ENCODE measurements at regions not wholly inside any gene's neighbourhood (a gene's known extent, or its start where the extent isn't known, plus 50 kb on each side); places are given as distances from the start of the nearest gene placed in this dataset.

DNA sequence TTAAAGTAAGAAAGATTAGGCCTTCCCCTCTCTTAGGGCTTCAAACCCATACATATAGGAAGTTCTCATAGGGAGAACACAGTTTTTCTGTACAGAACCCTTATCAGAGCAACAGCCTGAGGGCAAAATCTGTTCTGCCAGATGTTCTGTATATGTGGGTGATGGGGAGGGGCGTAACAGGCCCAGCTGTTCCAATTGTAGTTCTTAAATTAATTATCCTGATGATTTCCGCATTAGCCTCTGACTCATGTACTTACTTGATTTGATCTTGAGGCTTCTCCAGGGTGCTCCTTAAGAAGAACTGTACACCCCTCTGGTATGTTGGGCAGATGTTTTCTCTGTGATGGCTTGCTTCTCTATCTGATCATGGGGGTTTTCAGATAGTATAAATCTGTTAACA lies 123.1 kb upstream of the C11orf87 start:
- no peak for DNase-seq

DNA sequence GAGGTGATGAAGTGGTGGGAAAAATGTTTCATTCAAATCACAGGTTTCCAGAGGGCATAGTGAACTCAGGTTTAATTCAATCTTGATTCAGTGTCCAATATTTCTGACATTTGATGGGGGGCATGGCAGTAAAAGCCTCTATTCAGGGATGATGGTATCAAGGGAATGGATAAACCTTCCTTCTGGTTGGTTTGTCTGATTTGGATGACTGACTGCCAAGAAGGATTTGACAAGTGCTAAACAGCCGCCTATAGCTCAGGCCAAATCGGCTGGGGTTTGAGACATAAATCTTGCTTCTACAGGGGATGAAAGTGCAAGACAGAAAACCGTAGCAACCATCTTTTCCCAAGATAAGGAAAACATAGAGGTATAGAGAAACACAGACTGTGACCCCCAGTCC lies 121.8 kb upstream of the C11orf87 start:
- DNase-seq: no peak

DNA sequence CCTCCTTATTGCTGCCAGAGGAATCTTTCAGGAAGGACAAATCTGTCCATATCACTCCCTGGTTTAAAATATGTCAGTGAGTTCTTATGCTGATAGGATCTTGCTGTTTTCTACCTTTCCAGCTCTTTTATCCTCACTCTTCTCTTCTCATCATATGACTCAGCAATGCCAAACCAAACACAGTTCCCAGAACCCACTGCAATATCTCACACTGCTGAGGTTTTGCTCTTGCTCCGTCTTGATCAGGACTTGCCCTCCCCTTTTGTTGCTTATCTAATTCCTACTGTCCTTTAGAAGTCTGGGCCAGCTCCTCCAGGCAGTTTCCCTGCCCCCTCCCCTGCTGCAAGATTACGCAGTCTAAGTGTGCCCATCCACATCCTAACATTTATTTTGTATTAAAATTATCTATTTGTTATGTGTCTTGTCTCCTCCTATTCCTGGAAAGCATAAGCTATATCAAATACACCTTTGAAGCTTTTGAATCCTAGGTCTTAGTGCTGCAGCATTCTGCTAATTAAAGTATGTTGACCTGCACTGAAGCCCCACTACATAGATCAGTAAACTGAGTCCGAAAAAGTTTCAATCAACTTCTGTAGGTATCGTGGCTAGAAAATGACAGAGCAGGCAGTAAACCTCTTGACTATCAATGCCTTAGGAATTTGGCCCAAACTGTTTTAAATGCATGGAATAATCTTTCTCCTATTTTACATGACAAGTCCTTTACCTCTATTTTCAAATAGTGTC lies 119.2 kb upstream of the C11orf87 start:
- no peak for DNase-seq

DNA sequence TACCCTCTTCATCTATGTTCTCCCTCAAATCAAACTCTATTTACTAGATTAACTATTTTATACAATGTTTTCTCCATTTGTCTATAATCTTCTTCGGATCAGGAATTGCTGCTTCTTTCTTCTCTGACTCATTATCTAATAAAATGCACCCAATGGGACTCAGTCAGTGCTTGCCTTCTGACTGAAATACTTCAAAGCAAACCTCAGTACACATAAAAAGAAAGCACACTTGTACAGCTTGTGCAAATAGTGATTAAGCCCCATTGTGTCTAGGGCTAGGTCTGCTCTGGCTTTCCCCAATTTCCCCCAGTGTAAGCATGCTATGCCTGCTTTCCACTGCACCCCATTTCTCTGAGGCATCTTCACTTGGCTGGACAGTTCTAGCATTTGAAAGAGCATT lies 118.6 kb upstream of the C11orf87 start:
- DNase-seq: no peak

DNA sequence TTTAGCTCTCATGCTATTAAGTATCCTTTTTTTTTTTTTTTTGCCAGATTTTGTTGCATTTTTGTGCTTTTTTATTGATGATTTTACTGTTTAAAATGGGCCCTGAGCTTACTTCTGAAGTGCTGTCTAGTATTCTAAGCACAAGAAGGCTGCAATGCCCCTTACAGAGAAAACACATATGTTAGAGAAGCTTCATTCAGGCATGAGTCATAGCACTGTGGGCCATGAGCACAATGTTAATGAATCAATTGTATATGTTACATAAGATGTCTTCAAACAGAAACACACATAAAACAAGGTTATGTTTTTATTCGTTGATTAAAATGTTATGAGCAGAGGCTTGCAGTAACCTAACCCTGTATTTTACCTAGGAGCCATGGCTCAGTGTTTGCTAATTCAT lies 117.8 kb upstream of the C11orf87 start:
- DNase-seq: no peak

DNA sequence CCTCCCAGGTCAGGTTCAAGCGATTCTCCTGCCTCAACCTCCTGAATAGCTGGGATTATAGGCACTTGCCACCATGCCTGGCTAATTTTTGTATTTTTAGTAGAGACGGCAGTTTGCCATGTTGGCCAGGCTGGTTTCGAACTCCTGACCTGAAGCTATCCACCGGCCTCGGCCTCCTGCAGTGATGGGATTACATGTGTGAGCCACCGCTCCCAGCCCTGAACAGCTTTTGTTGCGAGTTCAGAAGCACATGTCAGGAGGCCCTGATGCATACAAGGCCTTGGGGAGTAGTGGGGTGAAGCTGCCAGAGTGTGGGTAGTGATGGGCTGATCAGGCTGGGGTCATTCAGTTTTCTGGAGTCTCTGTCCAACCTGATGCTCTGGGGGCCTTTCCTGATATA lies 117.0 kb upstream of the C11orf87 start:
- no peak for DNase-seq

DNA sequence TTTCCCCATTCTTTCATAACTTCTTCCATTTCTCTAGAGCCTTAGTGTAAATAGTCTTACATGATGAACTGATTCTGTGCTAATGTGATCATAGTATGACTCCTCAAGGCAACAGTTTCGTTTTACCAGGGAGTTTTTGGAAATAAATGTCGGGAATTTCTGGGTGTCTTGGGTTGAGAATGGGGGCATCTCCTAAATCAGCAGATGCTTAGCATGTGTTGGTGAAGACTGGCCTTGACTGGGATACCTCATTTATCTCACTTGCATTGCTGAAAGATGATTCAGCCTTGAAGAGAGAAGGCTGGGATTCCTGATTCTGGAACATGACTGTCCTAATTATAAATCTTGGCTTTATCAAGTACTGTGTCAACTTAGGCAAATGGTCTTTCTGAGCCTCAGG lies 115.7 kb upstream of the C11orf87 start:
- DNase-seq: no peak

DNA sequence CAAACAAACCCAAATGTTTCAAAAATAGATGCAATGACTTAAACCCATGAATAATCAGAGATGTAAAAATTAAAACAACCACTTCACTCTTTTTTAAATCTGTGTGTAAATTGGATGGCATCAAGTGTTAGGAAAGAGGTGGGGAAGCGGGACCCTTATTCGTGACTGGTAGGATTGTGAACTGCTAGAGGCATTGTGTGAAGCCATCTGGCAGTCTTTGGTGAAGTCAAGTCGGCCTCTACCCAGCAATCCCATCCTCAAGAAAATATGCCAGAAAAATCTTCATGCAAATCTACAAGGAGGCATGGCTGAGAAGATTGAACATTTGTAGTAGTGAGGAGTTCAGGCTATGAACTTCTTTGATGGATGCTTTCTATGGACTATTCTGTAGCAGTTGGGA lies 114.6 kb upstream of the C11orf87 start:
- no peak for DNase-seq

DNA sequence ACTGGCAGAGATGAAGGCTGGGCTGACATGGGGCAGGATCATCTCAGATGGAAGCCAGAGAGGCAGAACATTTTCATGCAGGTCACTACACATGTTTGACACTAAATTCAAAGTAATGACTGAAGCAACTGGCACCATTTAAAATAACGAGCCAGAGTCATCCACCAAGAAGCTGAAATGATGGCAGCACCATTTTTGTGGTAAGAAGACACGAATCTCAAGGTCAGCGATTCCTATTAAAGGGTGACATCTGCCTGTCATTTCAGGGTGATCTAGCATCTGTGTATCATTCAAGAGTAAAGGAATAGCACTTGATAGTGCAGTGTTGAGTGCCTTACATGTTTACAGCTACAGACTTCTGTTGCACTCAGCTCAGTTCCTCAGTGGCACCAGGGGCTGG lies 113.4 kb upstream of the C11orf87 start:
- DNase-seq: no peak

DNA sequence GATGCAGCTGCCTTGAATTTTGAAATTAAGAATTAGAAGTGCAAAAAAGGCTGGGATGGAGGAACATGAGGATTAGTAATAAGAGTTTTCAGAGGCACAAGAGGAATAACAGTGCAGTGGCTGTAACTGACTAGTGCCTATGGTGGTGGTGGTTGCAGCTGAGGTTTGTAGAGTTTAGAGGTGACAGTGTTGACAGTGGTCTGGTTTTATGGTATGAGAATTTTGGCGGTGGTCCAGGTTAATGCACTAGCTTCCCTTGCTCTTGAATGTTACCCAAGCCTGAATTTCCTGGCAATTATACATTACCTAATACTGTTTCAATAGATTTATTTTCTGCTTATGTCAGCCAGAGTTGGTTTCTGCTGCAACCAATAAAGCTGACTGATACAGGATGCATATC lies 112.8 kb upstream of the C11orf87 start:
- no peak for DNase-seq

DNA sequence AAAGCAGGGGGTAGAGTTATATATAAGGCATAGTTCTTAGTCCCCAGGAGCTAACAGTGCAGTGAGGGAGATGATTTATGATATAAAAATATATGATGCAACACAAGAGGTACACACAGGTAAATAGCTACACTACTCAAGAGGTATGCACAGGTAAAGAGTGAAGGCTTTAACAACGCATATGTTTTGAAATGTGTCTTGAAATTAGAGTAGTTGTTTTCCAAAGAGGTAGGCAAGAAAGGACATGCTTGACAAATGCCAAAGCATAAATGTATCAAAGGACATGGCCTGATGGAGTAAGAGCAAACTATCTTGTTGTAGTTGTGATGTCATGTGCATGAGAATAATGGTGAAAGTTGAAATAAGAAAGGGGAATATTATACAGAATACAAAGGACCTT lies 104.3 kb upstream of the C11orf87 start:
- DNase-seq: no peak

DNA sequence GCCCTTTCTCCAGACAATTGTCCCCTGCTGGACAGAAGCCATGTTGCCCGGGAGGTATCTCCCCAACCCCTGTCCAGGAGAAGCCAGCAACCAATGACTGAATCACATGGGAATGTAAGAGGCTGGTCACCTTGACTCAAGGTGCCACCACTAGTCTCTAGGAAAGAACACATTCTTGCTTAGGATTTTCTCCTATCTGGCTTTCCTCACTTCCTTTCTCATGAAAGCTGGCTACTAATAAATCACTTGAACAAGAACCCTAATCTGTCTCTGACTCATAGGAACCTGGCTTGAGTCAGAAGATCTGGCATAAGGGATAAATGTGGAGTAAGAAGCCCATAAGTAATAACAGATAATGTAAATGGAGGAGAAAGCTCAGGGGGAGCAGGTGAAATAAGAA lies 101.4 kb upstream of the C11orf87 start:
- no peak for DNase-seq

DNA sequence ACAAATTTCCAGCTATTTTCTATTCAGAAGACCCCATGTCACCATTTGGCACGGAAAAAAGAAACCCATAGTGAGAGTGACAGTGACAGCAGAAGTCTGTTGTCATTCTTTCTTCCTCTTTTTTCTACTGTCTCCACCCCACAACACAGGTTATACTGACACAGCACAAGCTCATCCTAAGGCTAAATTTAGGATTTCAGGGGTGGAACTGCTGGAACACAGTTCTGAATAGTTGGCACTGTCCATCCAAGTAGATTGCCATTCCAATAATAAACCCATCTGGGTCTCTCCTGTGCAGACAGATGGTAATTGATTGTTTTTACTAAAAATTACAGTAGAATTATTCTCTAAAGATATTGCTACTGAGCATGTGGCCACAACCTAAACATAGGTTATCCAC lies 95.2 kb upstream of the C11orf87 start:
- DNase-seq: no peak

DNA sequence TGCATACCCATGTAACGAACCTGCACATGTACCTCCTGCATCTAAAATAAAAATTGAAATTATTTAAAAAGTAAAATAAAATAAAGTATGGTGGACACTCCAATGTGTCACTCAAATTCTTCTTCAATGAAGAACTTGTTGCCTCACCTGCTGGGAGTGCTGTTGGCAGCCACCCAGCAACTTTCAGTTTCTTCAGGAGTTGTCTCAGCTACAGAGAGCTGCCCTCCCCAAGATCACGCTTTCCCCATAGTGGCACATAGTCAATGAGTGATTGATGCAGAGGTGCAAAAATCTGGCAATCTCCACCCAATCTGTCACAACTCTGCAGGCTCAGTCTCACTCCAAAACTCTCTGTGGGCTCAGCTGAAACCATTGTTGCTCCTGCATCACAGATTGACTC lies 92.3 kb upstream of the C11orf87 start:
- DNase-seq: no peak

DNA sequence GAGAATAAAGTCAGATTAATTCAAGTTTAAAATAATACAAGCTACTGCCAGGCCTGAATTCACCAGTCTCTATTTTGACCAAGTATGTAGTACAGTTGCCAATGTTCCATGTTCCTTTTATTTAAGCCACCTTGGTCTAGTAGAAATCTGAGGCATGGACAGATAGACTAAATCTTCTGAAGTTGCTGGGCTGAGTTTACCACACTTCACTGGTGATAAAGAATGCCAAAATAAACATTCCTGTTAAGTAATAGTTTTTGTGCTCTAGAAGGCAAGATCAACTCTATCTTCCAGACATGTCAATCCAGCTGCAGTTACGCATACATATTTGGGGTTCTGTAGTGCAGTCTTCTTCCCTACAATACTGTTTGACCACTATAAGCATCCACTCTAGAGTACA lies 83.9 kb upstream of the C11orf87 start:
- DNase-seq: no peak

DNA sequence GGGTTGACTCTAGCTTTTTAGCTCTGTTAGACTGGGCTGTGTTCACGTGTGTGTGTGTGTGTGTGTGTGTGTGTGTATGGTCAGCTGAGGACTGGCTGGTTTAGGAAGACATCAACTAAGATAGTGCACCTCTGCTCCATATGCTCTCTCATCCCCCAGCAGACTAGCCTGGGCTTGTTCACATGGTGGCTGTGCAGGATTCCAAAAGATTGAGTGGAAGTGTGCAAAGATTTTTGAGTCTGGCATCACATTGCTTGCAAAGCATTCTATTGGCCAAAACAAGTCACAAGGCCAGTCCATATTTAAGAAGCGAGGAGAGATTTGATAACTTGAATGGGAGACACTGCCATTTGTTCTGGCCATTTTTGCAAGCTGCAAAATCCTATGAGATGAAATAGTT lies 79.7 kb upstream of the C11orf87 start:
- DNase-seq: no peak

DNA sequence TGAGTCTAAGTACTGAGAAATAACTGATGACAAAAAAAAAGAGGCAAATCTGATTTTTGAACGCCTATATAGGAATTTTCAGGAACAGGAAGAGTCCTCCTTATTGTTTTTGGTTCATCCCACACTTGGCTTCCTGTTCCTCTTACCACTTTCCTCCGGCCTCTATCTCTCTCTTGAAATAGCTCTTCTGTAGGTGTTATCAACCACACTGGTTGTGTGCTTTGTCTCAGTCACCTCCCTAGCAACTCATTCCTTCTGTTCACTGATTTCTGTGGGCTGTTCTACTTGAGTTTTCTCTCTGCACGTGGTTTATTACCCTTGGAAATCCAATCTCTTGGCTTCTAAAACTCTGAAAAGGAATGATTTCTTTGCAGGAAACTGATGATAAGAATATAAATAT lies 78.7 kb upstream of the C11orf87 start:
- no peak for DNase-seq

DNA sequence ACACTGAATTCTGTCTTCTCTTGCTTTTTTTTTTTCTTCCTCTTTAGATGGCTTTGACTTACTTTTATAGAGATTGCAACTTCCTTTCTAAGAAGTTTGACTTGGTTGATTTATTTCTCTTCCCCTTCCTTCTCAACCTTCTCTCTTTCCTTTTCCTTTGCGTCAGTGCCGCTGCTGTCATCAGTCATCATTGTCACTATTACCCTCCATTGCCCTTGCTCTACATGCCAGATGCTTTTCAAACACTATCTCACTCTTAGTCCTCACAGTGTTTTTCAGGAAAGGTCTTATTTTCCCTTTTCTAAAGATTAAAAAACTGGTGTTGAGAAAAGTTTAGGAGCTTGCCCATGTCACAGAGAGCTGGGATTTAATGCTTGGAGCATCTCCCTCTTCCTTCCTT lies 74.7 kb upstream of the C11orf87 start:
- DNase-seq: no peak

DNA sequence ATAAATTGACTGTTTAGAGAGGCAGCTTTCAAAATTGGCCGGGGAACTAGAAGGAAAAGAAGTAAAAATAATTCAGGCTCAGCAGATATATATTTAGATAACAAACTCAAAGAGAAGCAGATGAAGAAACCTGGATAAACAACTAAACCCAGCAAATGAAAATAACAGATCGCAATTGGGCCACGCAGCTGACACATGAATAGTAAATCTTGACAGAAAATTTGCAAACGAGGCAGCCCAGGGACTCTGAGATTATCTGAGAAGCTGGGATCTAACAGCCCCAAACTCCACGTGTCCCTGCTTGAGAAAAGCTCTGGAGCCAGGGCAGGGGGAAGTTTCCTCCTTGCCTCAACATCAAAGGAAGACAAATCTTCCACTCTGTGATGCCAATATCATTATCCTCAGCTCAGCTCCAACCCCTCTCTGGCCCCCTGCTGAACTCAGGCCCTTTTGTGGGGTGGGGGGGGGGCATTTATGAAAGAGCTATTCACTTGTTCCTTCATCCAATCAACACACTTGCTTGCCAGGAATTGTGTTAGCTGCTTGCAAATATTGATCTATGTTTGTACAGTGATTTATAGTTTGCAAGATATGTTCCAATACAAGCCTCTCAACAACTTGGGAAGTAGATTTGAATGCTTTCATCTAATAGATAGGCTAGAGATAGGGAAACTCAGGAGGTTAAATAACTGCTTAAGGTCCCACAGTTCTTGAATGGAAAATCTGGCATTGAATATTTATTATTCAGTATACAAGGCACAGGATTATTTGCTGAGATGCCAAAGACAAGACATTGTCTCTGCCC lies 72.5 kb upstream of the C11orf87 start:
- no peak for DNase-seq

DNA sequence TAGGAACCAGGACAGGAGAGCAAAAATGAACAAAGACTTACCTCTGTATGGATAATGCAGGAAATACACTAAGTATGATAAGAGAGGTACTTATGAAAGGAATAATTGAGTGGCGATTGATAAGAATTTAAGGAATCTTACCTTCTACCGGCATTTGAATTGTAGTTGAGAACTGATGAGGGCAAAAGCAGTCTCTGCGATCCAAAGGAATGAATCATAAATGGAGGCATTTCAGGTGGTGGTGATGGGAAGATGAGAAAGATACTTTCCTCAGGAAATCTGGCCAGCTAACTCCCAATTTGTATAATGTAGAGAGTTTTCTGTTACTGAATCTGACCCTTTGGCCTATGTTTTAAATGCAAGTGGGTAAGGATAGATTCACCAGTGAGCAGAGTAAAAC lies 71.9 kb upstream of the C11orf87 start:
- no peak for DNase-seq

DNA sequence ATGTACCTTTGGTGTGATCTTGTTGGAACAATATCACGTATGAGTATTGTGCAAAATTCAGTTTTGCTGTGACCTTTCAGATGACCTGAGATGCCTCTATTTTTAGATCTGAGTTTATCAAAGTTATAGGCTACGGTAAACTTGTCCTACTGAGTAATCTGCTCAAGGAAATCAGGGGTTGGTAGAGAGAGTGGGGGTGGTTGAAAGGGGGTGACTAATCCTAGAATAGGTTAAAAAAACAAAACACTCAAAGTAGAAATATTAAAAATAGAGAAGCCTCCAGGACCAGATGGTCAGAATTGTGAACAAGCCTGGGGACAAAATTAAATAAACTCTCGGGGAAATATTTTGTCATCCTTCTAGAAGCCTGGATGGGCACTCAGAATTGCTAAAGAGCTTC lies 59.9 kb upstream of the C11orf87 start:
- DNase-seq: no peak

DNA sequence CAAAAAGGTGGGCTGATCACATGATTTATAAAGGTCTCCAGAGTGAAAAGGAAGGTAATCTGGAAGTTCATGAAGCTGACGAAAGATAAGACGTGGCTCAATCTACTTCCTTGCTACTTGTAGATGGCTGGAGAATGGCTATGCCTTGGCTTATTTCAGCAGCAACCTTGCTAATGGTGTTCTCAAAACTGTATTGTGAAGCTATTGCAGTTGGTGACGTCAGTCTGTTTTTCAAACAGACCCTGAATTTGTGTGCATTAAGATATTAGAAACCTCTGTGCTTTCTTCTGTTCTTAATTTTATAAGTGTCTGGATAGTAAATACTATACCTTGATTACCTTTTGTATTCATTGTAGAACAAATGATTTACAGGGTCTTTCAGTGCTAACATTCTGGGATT lies 58.3 kb upstream of the C11orf87 start:
- no peak for DNase-seq

DNA sequence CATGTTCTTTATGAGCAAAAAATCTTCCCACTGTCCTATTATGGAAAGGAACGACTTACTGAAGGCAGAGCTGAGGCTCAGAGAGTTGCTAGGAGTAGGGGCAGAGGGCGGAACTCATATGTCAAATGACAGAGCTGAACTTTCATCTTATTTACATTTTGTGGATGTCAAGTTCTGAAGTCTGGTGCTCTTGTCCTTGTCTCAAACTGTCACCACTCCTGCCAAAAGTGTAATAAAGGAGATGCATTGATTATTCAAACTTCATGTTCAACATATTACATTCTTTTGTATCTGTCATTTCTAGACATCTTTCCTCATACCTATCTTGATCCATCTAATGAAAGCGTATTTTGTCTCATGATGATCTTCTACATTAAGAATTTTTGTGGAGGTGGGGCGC lies 57.1 kb upstream of the C11orf87 start:
- DNase-seq: no peak

DNA sequence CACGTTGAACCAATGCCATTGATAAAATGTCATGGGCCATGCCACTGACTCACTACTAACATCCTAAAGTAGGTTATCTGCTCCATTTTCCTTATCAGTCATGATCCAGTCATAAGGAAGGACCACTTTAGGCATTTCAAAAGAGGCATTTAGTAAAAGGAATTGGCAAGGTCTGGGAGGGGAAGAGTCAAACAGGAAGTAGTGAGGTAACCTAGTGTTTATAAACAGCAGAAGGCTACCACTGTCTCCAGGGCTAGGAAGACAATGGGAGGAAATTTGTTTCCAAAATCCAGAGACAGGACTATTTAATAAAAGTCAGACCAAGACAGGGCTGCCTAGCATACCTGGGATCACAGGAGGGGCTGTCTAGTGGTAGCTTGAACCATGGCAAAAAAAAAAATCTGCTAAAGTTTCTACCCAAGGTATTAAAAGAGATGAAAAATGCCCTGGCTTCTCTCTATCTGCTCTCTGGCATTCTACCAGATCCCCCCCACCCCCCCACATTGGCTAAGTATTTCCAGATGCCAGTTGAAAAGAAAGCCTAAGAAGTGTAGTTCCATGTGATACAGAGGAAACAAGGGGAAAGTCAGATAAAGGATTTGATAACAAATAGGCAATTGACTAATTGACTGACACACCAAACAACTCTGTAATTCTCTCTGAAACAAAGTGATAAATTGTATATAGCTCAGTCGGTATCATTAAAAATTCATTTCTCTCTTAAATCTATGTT lies 50.4 kb upstream of the C11orf87 start:
- DNase-seq: no peak
